GM10248 (cell line): ENCODE measurements at regions not wholly inside any gene's neighbourhood (a gene's known extent, or its start where the extent isn't known, plus 50 kb on each side); places are given as distances from the start of the nearest gene placed in this dataset.

ENCODE experiments used
- CTCF ChIA-PET: fragments of 300-600 bp; sonication (Branson Sonifier 250); formaldehyde crosslinking; extraction: SDS; loops from one replicate; lab custom pipeline; 2021; ENCODE audit warnings: antibody characterized with exemption; lab: Yijun Ruan, JAX
- POLR2A ChIA-PET: fragments of 350-650 bp; sonication (Branson Sonifier 250); formaldehyde crosslinking; extraction: SDS; loops from one replicate; lab custom pipeline; 2020; ENCODE audit warnings: antibody characterized with exemption; lab: Yijun Ruan, JAX
- DNase-seq: peaks from one replicate; pipeline ENCODE4 v3.0.0; 2012; ENCODE audit errors: extremely low spot score
- TF ChIP-seq, protein P1 (sequence below): IDR thresholded peaks from 2 replicates; pipeline ENCODE4 v1.5.1; 2012; ENCODE audit warnings: mild to moderate bottlenecking, low read depth; ENCODE audit errors: extremely low read depth, missing control alignments, control extremely low read depth

DNA sequence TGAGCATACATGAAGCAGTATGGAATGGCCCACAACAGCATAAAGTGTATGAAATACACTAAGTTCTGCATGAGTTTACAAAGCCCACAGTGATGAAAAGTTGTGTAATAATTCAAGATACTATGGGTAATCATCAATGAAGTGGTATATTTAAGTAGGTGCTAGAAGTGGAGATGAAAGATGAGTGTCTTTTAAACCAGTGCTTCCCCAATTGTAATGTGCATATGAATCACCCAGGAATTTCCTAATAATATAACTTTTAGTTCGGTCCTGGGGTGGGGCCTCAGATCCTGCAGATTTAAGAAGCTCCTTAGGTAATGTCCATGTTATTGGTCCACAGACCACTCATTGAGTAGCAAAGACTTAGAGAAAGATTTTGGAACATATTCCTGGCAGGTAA is 184.9 kb downstream of the DUSP10 start:
- TF ChIP-seq, protein P1, sequence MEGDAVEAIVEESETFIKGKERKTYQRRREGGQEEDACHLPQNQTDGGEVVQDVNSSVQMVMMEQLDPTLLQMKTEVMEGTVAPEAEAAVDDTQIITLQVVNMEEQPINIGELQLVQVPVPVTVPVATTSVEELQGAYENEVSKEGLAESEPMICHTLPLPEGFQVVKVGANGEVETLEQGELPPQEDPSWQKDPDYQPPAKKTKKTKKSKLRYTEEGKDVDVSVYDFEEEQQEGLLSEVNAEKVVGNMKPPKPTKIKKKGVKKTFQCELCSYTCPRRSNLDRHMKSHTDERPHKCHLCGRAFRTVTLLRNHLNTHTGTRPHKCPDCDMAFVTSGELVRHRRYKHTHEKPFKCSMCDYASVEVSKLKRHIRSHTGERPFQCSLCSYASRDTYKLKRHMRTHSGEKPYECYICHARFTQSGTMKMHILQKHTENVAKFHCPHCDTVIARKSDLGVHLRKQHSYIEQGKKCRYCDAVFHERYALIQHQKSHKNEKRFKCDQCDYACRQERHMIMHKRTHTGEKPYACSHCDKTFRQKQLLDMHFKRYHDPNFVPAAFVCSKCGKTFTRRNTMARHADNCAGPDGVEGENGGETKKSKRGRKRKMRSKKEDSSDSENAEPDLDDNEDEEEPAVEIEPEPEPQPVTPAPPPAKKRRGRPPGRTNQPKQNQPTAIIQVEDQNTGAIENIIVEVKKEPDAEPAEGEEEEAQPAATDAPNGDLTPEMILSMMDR: no peak
- no peak for DNase-seq
- POLR2A ChIA-PET: no interaction called here
- CTCF ChIA-PET: interaction anchor here (1.0 to 1.3 kb wide), 2 partner anchors 13 to 329 kb away, joined by 3 to 4 read pairs; no protein-coding TSS in a partner anchor

DNA sequence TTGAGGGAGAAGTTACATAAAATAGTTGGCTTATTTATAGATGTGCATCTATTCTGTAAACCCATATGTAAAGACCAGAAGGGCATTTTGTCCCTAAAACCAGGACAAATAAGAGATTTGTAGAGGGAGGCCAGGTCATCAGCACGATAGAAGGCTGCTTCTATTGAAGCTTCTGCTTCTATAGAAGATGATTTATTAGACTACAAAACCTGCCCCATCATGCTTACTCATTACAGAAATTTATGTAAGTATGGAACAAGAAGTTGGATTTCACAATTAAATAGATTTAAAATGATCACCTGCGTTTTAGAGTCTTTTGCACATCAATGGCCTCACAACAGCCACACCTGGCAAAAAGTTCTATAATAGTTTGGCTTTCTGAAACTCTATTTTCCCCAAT is 183.5 kb downstream of the DUSP10 start:
- TF ChIP-seq, protein P1: no peak
- DNase-seq: no peak
- ChIA-PET CTCF (interaction anchor here (1.3 kb wide), 1 partner anchor 12 kb away, joined by 4 read pairs; no protein-coding TSS in a partner anchor), POLR2A (no interaction called here)

DNA sequence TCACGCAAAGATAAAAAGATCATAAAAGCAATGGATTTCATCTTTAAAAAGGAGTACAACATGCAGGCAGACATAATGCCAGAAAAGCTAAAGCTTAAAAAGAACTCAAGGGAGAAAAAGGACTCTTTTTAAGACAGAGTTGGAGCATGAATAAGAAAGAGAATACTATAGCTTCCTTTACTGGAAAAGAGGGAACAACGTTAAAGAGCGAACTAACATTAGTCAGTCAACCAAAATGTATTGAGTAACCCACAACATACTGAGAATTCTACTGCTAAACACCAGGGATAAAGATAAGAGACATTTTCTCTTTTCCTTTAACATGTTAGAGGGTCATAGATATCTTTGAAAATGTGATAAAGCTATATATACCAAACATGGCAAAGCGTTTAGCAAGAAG is 182.0 kb downstream of the DUSP10 start:
- CTCF ChIA-PET: interaction anchor here (0.7 to 1.6 kb wide), 2 partner anchors 10 to 14 kb away, joined by 3 to 4 read pairs; no protein-coding TSS in a partner anchor

DNA sequence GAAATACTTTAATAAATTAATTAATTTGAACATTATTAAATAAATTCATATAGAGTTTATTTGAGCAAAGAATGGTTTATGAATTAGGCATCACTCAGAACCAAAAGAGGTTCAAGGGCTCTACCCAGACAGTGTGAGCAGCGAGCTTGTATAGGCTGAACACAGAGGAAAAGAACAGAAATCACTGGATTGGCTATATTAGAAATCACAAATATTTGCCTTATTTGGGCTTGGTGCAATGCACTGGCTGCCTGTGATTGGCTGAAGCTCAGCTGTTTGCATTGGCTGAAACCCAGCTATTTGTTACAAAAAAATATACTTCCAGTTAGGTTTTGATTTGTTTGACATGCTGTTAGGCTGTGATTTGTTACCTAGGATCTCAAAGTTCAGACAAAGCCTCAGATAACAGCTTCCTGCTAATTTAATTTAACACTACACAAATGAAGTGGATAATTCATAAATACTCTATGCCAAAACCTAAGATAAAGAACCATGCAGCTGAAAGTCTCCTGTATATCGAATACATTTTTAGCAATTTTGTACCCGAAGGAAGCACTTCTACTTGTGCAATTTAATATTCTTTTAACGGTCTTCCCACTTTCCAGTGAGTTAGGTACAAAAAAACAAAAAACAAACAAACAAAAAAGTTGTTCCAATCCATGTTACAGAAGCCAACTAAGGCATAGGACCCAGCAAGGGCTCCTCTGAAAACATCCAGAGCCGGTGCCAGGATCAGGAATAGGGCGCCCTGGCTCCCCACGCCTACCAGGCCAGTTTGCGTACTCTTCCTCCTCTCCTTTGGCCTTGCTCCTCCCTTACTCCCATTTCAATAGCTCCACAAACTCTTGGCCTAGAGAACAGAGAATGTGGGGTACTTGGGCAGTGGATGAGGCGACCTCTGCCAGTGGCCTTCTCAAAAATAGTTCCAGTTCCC is 179.1 kb downstream of the DUSP10 start:
- TF ChIP-seq, protein P1: no peak
- CTCF ChIA-PET: interaction anchor here (1.9 kb wide), 1 partner anchor 19 kb away, joined by 4 read pairs; no protein-coding TSS in a partner anchor
- POLR2A ChIA-PET: interaction anchor here (0.6 kb wide), 1 partner anchor 447 kb away, joined by 3 read pairs; no protein-coding TSS in a partner anchor
- no peak for DNase-seq

More for the DNA sequence above, 182.0 kb downstream of the DUSP10 start:
- POLR2A ChIA-PET: no interaction called here
- no peak for DNase-seq
- TF ChIP-seq, protein P1: no peak

DNA sequence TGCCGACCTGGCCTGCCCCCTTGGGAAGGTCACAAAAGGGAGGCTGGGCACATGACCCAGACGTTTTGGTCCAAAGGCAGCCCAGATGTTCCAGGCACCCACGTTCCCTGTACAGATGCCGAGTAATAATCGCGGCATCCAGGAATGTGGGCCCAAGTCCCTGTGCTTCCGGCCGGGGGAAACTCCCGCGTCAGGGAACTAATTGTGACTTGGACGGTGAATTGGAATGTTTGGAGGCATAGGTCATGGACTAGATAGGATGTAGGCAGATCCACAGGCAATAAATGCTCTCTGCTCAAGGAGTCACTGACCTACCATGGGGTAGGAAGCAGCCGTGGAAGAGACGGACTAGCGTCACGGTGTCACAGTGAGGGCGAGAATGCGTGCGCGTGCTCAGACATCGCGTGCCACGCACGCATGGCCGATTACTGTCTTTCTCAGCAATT is 178.4 kb downstream of the DUSP10 start:
- DNase-seq: no peak
- CTCF ChIA-PET: no interaction called here
- POLR2A ChIA-PET: no interaction called here
- TF ChIP-seq, protein P1: no peak

DNA sequence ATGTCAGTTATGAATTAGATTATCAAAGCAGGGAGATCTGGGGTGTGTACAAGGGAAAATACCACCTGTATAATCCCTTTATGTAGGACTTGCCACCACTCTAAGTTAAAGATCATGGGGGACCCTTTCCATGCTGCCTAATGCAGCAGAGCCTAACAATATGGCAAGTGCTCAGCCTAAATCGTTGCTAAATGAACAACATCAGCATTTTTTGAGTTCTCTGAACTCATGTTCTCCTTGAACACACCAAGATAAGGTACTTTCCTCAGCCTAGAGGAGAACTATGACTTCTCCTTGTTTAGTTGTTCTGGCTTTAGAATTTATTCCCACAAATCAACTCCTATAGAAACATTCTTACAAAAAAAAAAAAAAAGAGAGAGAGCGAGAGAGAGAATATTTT is 177.0 kb downstream of the DUSP10 start:
- CTCF ChIA-PET: interaction anchor here (1.2 kb wide), 1 partner anchor 17 kb away, joined by 3 read pairs; no protein-coding TSS in a partner anchor
- no peak for DNase-seq
- POLR2A ChIA-PET: no interaction called here
- TF ChIP-seq, protein P1: no peak
